NT2/D1 (cell line): ENCODE measurements at regions not wholly inside any gene's neighbourhood (a gene's known extent, or its start where the extent isn't known, plus 50 kb on each side); places are given as distances from the start of the nearest gene placed in this dataset.
A peak's percentile ranks its signal among the peaks of the same experiment; 100 is the strongest.

Experiments
- DNase-seq: peaks from one replicate; pipeline ENCODE4 v3.0.0-alpha.2; 2011; ENCODE audit warnings: low read depth, low spot score
- H3K27me3 ChIP-seq: 2 replicates; pipeline ENCODE4 v1.6.0; 2011; ENCODE audit warnings: mild to moderate bottlenecking; ENCODE audit not compliant: insufficient read length, insufficient read depth
- H3K36me3 ChIP-seq: 2 replicates; pipeline ENCODE4 v1.6.1; 2011; ENCODE audit warnings: mild to moderate bottlenecking, low read length, mixed read lengths; ENCODE audit not compliant: insufficient read depth, insufficient read length
- H3K4me1 ChIP-seq: 2 replicates; pipeline ENCODE4 v1.5.1; 2011; ENCODE audit not compliant: insufficient read depth, insufficient read length
- H3K4me3 ChIP-seq: 2 replicates; pipeline ENCODE4 v1.5.1; 2011; ENCODE audit warnings: low read depth; ENCODE audit not compliant: insufficient read length
- H3K9ac ChIP-seq: 2 replicates; pipeline ENCODE4 v1.6.0; 2011; ENCODE audit warnings: low read depth; ENCODE audit not compliant: insufficient read length
- H3K9me3 ChIP-seq: 2 replicates; pipeline ENCODE4 v1.5.1; 2011; ENCODE audit warnings: mild to moderate bottlenecking, low read length; ENCODE audit not compliant: insufficient read depth
- SUZ12 ChIP-seq: IDR thresholded peaks from 2 replicates; pipeline ENCODE4 v1.6.1; 2011; ENCODE audit not compliant: insufficient read length, insufficient read depth; ENCODE audit errors: extremely low read depth
- YY1 ChIP-seq: IDR thresholded peaks from 2 replicates; pipeline ENCODE4 v1.6.1; 2011; ENCODE audit not compliant: insufficient read length, insufficient read depth
- ZNF274 ChIP-seq: IDR thresholded peaks from 2 replicates; pipeline ENCODE4 v1.6.1; 2011; ENCODE audit warnings: mild to moderate bottlenecking, low read depth, low read length

DNA sequence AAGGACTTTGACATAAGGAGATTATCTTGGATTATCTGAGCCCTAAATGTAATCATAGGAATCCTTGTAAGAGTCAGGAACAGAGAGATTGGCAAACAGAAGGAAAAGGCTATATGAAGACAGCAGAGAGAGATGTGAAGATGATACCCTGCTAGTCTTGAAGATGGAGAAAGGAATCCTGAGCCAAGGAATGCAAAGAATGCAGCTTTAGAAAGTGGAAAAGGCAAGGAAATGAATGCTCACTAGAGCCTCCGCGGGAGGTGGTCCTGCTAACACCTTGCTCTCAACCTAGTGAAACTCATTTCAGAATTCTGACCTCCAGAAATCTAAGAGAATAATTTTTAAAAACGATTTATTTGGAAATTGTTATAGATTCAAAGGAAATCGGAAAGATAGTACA is 117.1 kb downstream of the TBXT start:
- Histone ChIP-seq H3K9me3 (peaks cover 40% of the 10 kb centered on the region), H3K9ac (no peak overlapping the region), H3K36me3 (no peaks in the 10 kb centered on the region), H3K4me3 (no peak overlapping the region), H3K27me3 (no peaks in the 10 kb centered on the region), H3K4me1 (no peaks in the 10 kb centered on the region)
- TF ChIP-seq ZNF274 (no peak), SUZ12 (no peak), YY1 (no peak)
- DNase-seq, result peak; percentile 55

DNA sequence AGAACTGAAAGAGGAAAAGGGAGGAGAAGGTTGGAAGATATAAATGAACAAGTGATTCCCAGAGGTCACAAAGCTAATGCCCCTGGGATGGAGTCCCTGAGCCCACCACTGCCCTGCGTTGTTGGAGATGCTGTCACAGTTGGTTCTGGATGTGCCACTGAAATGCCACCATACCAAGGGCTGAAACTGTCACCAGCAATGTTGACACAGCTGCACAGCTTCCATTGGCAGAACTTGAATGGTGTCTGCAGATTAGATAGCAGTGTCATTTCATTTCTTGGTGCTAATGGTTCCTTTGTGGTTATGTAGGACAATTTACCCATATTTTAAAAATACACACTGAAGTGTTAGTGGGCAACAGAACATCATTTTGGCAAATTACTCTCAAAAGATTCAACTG is 120.7 kb downstream of the TBXT start:
- no peak for DNase-seq
- peaks cover 15% of the 10 kb centered on the region; the same call in 1 of the 2 replicates for H3K9me3 ChIP-seq
- no peak for TF ChIP-seq YY1
- TF ChIP-seq SUZ12, result no peak
- no peak for TF ChIP-seq ZNF274
- no peaks in the 10 kb centered on the region for H3K36me3 ChIP-seq
- H3K4me1 ChIP-seq, result no peaks in the 10 kb centered on the region
- no peak overlapping the region for H3K4me3 ChIP-seq
- no peak overlapping the region for H3K9ac ChIP-seq
- H3K27me3 ChIP-seq, result no peaks in the 10 kb centered on the region

DNA sequence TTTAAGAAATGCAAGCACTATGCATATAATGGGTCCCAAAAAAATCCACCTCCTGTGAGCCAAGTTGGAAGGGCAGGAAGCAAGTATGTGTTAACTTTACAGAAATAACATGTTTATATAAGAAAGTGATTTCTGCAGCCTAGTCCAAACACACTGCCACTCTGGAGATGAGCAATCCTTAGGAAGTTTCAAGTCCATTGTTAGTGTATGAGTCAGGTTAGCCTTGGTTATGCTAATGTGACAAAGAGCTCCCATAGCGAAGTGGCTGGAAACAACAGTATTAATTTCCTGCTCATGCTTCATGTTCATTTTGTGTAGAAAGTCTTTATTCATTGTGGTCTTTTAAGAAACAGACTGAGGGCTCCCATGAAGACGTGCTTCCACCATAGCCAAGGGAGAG is 121.4 kb downstream of the TBXT start:
- no peak overlapping the region for H3K9ac ChIP-seq
- no peaks in the 10 kb centered on the region for H3K4me1 ChIP-seq
- H3K4me3 ChIP-seq, result no peak overlapping the region
- TF ChIP-seq YY1 (no peak), ZNF274 (no peak), SUZ12 (no peak)
- no peaks in the 10 kb centered on the region for H3K36me3 ChIP-seq
- DNase-seq, result peak; percentile 9
- no peaks in the 10 kb centered on the region for H3K27me3 ChIP-seq
- 0 out of 2 replicates have a peak, but pooled peaks cover 12% of the 10 kb centered on the region for H3K9me3 ChIP-seq

DNA sequence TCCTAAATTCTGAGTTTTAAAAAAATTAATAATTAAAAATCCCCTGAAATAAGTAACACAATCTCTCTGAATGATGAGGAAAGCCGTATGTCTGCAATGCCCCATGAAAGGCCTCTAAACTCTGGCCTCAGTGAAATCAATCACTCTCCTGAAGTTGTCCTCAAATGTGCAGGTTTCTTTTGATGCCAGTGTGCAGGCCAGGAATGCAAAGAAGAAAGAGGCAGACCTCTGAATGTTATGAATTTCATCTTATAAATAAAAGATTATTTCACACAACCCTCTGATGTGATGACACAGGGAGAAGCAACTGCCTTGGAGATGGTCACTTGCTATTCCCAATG is 121.8 kb downstream of the TBXT start:
- H3K4me3 ChIP-seq, result no peak overlapping the region
- DNase-seq, result no peak
- H3K36me3 ChIP-seq, result no peaks in the 10 kb centered on the region
- H3K9me3 ChIP-seq, result 0 out of 2 replicates have a peak, but pooled peaks cover 12% of the 10 kb centered on the region
- H3K27me3 ChIP-seq, result no peaks in the 10 kb centered on the region
- H3K9ac ChIP-seq, result no peak overlapping the region
- TF ChIP-seq YY1, result no peak
- no peak for TF ChIP-seq SUZ12
- TF ChIP-seq ZNF274, result no peak
- H3K4me1 ChIP-seq, result no peaks in the 10 kb centered on the region

DNA sequence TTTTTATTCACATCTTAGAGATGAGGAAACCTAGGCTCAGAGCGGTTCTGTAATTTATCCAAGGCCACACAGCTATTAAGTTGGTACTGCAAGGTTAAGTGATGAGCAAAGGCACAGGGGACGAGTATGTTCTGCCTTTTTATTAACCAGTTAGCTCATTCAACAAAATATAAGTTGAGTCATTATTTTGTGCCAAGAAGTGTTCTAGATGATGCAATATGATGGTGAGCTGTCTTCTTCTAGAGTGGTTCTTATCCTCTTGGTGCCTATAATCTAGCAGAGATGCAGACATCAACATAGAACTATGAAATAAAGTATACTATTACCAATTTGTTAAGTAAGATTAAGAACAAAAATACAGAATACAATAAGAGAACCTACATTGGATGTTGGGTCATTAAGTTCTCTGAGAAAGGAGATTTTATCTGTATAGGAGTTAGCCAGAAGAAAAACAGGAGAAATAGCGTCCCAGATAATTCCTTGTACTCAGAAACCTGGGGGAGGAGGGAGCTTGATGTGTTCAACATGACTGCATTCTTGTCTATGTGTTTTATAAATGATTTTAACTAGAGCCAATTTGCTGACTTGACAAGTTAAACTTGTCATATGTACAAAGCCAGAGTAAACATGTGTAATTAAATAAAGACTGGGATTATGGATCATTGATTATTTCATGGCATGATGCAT is 122.3 kb downstream of the TBXT start:
- Histone ChIP-seq H3K4me1 (no peaks in the 10 kb centered on the region), H3K9me3 (0 out of 2 replicates have a peak, but pooled peaks cover 12% of the 10 kb centered on the region), H3K27me3 (no peaks in the 10 kb centered on the region), H3K4me3 (no peak overlapping the region), H3K9ac (no peak overlapping the region), H3K36me3 (no peaks in the 10 kb centered on the region)
- DNase-seq, result no peak
- TF ChIP-seq YY1 (no peak), SUZ12 (no peak), ZNF274 (no peak)

DNA sequence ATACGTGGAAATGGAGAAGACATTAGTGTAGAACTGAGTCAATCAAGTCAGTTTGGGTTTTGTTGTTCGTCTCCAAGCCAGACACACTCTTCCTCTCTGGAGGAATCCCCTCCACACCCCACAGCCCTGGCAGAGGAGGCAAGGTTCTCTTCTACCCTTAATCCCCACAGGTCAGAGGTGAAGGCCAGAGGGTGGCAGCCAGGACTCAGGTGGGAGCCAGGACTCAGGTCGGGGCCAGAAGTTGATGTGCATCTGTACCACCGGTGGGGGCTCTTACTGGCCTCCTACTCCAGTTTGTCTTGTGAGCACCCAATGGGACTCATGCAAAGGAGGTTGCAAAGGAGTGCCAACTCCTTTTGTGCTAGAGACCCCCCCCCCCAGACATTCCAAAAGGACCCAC is 126.4 kb downstream of the TBXT start:
- DNase-seq, result no peak
- Histone ChIP-seq H3K36me3 (no peaks in the 10 kb centered on the region), H3K4me1 (no peaks in the 10 kb centered on the region), H3K9ac (no peak overlapping the region), H3K9me3 (no peaks in the 10 kb centered on the region), H3K4me3 (no peak overlapping the region), H3K27me3 (no peaks in the 10 kb centered on the region)
- TF ChIP-seq ZNF274 (no peak), SUZ12 (no peak), YY1 (no peak)

DNA sequence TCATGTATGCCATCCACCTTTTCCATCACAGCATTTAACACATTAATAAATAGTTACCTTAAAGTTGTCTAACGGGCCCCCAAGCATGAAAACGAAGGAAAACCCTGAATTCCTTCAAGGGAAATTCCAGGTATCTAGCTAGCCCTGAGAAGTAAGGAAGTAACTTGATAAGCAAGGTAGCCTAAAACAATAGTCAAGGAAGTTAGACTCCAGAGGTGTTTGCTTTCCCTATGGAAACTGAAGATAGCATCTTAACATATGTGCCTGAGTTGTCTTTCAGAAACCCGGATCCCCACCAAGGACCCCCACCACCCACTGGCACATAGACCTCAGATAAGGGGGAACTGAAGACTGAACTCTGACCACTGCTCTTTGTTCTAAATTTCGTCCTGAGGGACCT is 127.4 kb downstream of the TBXT start:
- no peaks in the 10 kb centered on the region for H3K4me1 ChIP-seq
- no peak for DNase-seq
- H3K36me3 ChIP-seq, result no peaks in the 10 kb centered on the region
- no peaks in the 10 kb centered on the region for H3K27me3 ChIP-seq
- TF ChIP-seq YY1 (no peak), SUZ12 (no peak), ZNF274 (no peak)
- no peak overlapping the region for H3K4me3 ChIP-seq
- H3K9ac ChIP-seq, result no peak overlapping the region
- no peaks in the 10 kb centered on the region for H3K9me3 ChIP-seq
